ENCODE measurements at regions not wholly inside any gene's neighbourhood (a gene's known extent, or its start where the extent isn't known, plus 50 kb on each side); places are given as distances from the start of the nearest gene placed in this dataset.

DNA sequence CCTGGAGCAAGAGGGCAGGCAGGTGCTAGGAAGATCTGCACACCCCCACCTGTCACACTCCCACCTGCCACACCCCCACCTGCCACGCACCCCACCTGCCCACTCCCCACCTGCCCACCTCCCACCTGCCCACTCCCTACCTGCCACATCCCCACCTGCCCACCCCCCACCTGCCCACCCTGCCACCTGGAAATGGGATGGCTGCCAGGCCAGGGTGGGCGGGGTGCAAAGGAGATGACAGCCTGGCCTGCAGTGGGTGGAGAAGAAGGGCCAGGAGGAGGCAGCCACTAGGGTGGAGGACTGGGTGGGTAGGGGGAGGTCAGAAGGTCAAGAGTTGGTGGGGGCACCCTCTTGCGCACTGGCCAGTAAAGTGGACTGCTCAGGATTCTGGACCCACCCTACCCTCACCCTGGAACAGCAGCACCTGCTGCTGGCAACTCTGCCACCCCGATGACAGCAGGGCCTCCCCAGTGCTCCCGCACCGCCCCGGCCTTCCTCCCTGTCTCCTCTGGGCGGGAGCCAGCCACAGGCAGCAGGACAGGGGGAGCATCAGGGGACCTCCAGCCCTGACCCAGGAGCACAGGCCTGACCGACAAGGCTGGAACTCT is 66.8 kb upstream of the NKX1-1 start:
- H3K4me3 ChIP-seq (ENCODE audit: low read depth, low read length) = no peak overlapping the region
- TF ChIP-seq, protein P1, sequence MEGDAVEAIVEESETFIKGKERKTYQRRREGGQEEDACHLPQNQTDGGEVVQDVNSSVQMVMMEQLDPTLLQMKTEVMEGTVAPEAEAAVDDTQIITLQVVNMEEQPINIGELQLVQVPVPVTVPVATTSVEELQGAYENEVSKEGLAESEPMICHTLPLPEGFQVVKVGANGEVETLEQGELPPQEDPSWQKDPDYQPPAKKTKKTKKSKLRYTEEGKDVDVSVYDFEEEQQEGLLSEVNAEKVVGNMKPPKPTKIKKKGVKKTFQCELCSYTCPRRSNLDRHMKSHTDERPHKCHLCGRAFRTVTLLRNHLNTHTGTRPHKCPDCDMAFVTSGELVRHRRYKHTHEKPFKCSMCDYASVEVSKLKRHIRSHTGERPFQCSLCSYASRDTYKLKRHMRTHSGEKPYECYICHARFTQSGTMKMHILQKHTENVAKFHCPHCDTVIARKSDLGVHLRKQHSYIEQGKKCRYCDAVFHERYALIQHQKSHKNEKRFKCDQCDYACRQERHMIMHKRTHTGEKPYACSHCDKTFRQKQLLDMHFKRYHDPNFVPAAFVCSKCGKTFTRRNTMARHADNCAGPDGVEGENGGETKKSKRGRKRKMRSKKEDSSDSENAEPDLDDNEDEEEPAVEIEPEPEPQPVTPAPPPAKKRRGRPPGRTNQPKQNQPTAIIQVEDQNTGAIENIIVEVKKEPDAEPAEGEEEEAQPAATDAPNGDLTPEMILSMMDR (IDR thresholded peaks at IDR 0.05; ENCODE audit: borderline replicate concordance, insufficient read depth, low read depth, low read length) = no peak

DNA sequence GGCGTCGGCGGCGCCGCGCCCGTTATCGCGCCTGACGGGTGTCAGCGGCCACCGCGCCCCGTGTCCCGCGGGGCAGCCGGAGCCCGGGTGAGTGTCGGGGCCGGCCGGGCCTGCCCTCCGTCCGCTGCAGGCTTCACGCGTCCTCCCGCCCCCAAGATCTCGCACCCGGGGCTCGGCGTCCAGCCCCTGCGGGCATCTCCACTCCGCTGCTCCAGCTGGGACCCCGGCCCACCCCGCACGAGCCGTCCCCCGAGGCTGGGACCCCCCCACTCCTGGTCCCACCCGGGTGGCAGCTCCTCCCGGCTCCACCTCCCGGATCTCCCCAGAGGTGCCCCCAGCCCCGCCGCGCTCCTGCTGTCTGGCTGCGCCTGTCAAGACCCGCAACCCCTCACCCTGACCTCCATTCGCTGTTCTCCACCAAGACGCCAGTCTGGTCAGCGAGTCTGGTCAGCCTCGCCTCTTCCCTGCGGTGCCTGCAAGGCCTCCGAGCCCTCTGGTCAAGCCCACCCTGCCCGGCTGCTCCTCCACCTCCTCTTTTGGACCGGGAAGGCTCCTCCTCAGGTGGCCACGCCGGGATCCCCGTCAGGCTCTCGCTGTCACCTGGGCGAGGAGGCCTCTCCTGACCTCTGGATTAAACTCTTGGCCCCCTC is 66.0 kb upstream of the NKX1-1 start:
- TF ChIP-seq, protein P1 (IDR thresholded peaks at IDR 0.05; ENCODE audit: borderline replicate concordance, insufficient read depth, low read depth, low read length) = no peak

DNA sequence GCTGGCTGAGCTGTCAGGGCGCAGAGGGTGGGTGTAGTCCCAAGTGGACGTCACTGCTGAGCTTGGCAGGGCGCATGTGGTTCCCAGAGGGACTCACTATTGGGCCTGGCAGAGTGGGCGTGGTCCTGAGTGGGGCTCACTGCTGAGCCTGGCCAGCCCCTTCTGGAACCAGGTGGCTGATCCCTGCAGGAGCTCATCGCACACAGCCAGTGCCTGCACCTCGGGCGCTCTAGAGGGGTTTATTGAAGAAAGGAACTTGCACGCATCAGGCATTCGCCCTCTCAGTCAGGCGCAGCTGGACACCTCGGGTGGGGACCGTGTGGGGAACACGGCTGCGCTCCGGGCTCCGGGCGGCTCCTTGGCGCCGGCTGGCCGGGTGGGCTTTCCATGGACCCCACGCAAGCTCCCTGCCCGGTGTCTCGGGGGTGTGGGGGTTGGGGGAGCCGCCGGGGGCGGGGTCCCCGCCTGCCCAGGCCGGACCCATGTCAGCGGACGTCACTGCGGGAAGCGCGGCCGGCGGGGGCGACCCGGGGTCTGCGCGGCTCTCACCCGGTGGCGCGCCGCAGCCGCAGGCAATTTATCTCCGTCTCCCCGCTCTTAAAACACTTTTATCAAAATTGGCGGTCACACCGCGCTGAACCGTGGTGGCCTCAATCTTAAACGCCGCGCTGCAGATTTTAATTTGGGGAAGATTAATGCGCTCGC is 65.4 kb upstream of the NKX1-1 start:
- TF ChIP-seq, protein P1 (IDR thresholded peaks at IDR 0.05; ENCODE audit: borderline replicate concordance, insufficient read depth, low read depth, low read length) = no peak
- no peak overlapping the region for H3K4me3 ChIP-seq (ENCODE audit: low read depth, low read length)

More for the DNA sequence above, 66.0 kb upstream of the NKX1-1 start:
- H3K4me3 ChIP-seq (ENCODE audit: low read depth, low read length) = no peak overlapping the region

DNA sequence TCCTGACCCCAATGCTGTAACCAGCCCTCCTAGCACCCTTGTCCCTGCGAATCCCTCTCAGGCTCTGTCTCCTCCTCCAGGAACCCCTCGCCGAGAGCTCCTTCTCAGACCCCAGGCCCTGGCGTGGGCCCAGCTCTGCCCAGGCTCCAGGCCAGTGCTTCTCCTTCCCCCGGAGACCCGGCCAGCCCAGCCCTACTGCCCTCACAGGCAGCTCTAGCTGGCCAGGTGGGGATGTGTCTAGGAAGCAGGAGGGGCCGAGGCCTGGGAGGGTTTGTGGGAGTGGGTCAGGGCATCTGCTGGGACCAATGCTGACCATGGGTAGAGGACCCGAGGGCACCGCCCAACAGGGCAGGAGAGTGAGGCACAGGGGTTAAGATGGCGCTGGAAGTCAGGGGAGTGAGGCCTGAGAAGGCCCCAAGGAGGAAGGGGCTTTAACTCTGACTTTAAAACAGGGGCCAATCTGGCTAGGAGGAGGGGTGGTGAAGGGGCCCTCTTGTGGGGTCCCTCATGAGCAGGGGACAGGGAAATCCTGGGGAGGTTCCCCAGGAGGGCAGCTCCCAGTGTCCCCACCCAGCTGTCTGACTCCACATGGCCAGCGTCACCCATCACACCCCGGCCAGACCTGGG is 64.7 kb upstream of the NKX1-1 start:
- TF ChIP-seq, protein P1 (IDR thresholded peaks at IDR 0.05; ENCODE audit: borderline replicate concordance, insufficient read depth, low read depth, low read length) = no peak

DNA sequence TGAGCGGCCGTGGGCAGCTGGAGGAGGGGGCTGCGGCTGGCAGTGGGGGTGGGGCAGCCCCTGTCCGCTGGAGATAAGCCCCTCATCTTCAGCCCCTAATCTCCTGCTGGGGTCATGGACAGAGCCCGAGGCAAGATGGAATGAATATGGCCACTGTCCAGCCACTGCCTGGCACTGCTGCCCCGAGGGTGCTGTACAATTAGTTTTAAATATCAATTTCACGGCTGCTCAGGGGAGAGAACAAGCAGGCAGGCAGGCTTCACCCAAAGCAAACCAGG is 64.1 kb upstream of the NKX1-1 start:
- TF ChIP-seq, protein P1 (IDR thresholded peaks at IDR 0.05; ENCODE audit: borderline replicate concordance, insufficient read depth, low read depth, low read length) = no peak
- no peak overlapping the region for H3K4me3 ChIP-seq (ENCODE audit: low read depth, low read length)

More for the DNA sequence above, 64.7 kb upstream of the NKX1-1 start:
- no peak overlapping the region for H3K4me3 ChIP-seq (ENCODE audit: low read depth, low read length)

DNA sequence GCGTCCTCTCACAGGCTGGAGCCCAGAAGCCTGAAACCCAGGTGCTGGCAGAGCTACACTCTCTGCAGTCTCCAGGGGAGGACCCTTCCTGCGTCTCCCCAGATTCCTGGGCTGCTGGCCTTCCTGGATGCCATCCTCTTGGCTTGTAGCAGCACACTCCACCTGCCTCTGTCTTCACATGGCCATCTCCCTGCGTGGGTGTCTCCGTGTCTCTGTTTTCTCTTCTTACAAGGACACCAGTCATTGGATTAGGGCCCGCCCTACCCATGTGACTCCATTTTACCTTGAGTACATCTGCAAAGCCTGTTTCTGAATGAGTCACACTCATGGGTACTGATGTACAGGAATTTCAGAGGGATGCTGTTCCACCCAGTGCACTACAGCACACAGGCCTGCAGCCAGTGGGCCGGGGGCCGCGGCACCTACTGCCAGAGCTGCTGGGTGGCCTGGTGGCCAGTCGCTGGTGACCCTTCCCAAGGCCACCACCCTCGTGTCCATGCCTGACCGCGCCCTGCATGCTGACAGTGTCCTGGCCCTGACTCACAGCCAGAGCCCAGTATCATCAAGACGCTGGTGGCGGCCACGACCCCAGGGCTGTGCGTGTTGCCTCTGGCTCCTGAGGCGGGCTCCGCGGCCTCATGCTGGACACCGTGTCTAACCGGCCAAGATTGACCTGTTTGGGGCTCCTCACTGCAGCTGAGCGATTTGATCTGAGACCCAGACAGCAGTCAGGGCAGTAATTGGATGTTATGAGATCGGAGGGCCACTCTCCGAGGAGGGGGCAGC is 63.6 kb upstream of the NKX1-1 start:
- TF ChIP-seq, protein P1 (IDR thresholded peaks at IDR 0.05; ENCODE audit: borderline replicate concordance, insufficient read depth, low read depth, low read length) = no peak
- no peak overlapping the region for H3K4me3 ChIP-seq (ENCODE audit: low read depth, low read length)

Measured in GM12875 (cell line).